Mesothelial cell of epicardium (in vitro differentiated cells): ENCODE measurements at regions not wholly inside any gene's neighbourhood (a gene's known extent, or its start where the extent isn't known, plus 50 kb on each side); places are given as distances from the start of the nearest gene placed in this dataset.

ENCODE experiments used
- DNase-seq, 2 experiments: peaks; one replicate each; pipeline ENCODE4 v3.0.0; 2021; ENCODE audit warnings: low spot score in 2 of 2; ENCODE audit not compliant: unreplicated experiment in 2 of 2
- H3K27ac Mint-ChIP-seq: 2 replicates; pipeline ENCODE4 v1.8.0; 2021; ENCODE audit warnings: mixed read lengths
- H3K27me3 Mint-ChIP-seq: 2 replicates; pipeline ENCODE4 v1.8.0; 2021; ENCODE audit warnings: low read depth, mixed read lengths
- H3K36me3 Mint-ChIP-seq: 2 replicates; pipeline ENCODE4 v1.8.0; 2021; ENCODE audit warnings: mixed read lengths
- H3K4me1 Mint-ChIP-seq: 2 replicates; pipeline ENCODE4 v1.8.0; 2021; ENCODE audit warnings: mixed read lengths
- H3K4me3 Mint-ChIP-seq: 2 replicates; pipeline ENCODE4 v1.8.0; 2021; ENCODE audit warnings: mild to moderate bottlenecking, moderate library complexity, mixed read lengths
- H3K9me3 Mint-ChIP-seq: 2 replicates; pipeline ENCODE4 v1.8.0; 2021; ENCODE audit warnings: mixed read lengths
- CTCF ChIP-seq: fragments of 200-600 bp; sonication (generic); IDR thresholded peaks from one replicate; pipeline ENCODE4 v1.5.0; 2021; ENCODE audit warnings: antibody characterized with exemption; ENCODE audit not compliant: unreplicated experiment

GRCh38 chr6:163916315-163917081 lies 502.0 kb downstream of the QKI start:
- Mint-ChIP-seq H3K27ac (no peak overlapping the region), H3K4me1 (peaks cover 4% of the 10 kb centered on the region)

GRCh38 chr6:163915131-163915530 lies 500.6 kb downstream of the QKI start:
- no peak overlapping the region for H3K4me3 Mint-ChIP-seq
- no peak for DNase-seq
- H3K4me1 Mint-ChIP-seq, result peaks cover 4% of the 10 kb centered on the region
- no peaks in the 10 kb centered on the region for H3K9me3 Mint-ChIP-seq
- no peaks in the 10 kb centered on the region for H3K27me3 Mint-ChIP-seq
- no peak overlapping the region for H3K27ac Mint-ChIP-seq
- H3K36me3 Mint-ChIP-seq, result no peaks in the 10 kb centered on the region
- TF ChIP-seq CTCF, result no peak

More at GRCh38 chr6:163916315-163917081, 502.0 kb downstream of the QKI start:
- Mint-ChIP-seq H3K36me3 (no peaks in the 10 kb centered on the region), H3K27me3 (no peaks in the 10 kb centered on the region), H3K4me3 (no peak overlapping the region), H3K9me3 (no peaks in the 10 kb centered on the region)
- no peak for DNase-seq
- no peak for TF ChIP-seq CTCF

- Mint-ChIP-seq H3K9me3 (no peaks in the 10 kb centered on the region), H3K36me3 (no peaks in the 10 kb centered on the region), H3K27me3 (no peaks in the 10 kb centered on the region), H3K4me1 (no peaks in the 10 kb centered on the region), H3K27ac (no peak overlapping the region), H3K4me3 (no peak overlapping the region)
- TF ChIP-seq CTCF, result no peak
- DNase-seq, result no peak
Measured at GRCh38 chr6:163913045-163913444, 498.5 kb downstream of the QKI start.

- H3K4me1 Mint-ChIP-seq, result no peaks in the 10 kb centered on the region
- H3K27ac Mint-ChIP-seq, result no peak overlapping the region
- no peaks in the 10 kb centered on the region for H3K27me3 Mint-ChIP-seq
- H3K9me3 Mint-ChIP-seq, result no peaks in the 10 kb centered on the region
- TF ChIP-seq CTCF, result no peak
- H3K4me3 Mint-ChIP-seq, result no peak overlapping the region
- no peak for DNase-seq
- H3K36me3 Mint-ChIP-seq, result no peaks in the 10 kb centered on the region
Measured at GRCh38 chr6:163906006-163906710, 491.6 kb downstream of the QKI start.

- peaks cover 3% of the 10 kb centered on the region for H3K4me1 Mint-ChIP-seq
Measured at GRCh38 chr6:163904186-163904585, 489.7 kb downstream of the QKI start.

More at GRCh38 chr6:163904186-163904585, 489.7 kb downstream of the QKI start:
- no peak for DNase-seq
- Mint-ChIP-seq H3K4me3 (no peak overlapping the region), H3K9me3 (no peaks in the 10 kb centered on the region), H3K27ac (no peak overlapping the region), H3K36me3 (no peaks in the 10 kb centered on the region), H3K27me3 (no peaks in the 10 kb centered on the region)
- no peak for TF ChIP-seq CTCF
